Breast epithelium (tissue), 3 donors: ENCODE measurements at regions not wholly inside any gene's neighbourhood (a gene's known extent, or its start where the extent isn't known, plus 50 kb on each side); places are given as distances from the start of the nearest gene placed in this dataset.

Source experiments
- CTCF ChIP-seq, 3 donors: fragments of 450-650 bp; IDR thresholded peaks; one replicate each; pipeline ENCODE4 v1.5.1; 2016 to 2017; ENCODE audit warnings: antibody characterized with exemption in 3 of 3, mild to moderate bottlenecking in 3 of 3, moderate library complexity in 3 of 3
- POLR2A ChIP-seq: fragments of 450-650 bp; IDR thresholded peaks from one replicate; pipeline ENCODE4 v1.6.1; 2016; ENCODE audit warnings: antibody characterized with exemption, mild to moderate bottlenecking, moderate library complexity
- POLR2AphosphoS5 ChIP-seq, 3 donors: sonication (generic); formaldehyde crosslinking; IDR thresholded peaks; one replicate each; pipeline ENCODE4 v1.6.1; 2017; ENCODE audit warnings: antibody characterized with exemption in 3 of 3

- TF ChIP-seq CTCF (IDR thresholded peaks at IDR 0.05) (no peak), POLR2A (no peak), POLR2AphosphoS5 (IDR thresholded peaks at IDR 0.05) (no peak)
Observed at GRCh38 chr7:49080896-49081475, 156.6 kb downstream of the CDC14C start.
